Glutamatergic neuron (in vitro differentiated cells): ENCODE measurements at regions not wholly inside any gene's neighbourhood (a gene's known extent, or its start where the extent isn't known, plus 50 kb on each side); places are given as distances from the start of the nearest gene placed in this dataset.

Experiments used
- DNase-seq: peaks from one replicate; pipeline ENCODE4 v3.0.0; 2022
- H3K27ac Mint-ChIP-seq: one replicate; pipeline ENCODE4 v1.8.0; 2020; ENCODE audit warnings: mild to moderate bottlenecking, mixed read lengths, inconsistent platforms; ENCODE audit not compliant: unreplicated experiment
- H3K27me3 Mint-ChIP-seq: one replicate; pipeline ENCODE4 v1.8.0; 2020; ENCODE audit warnings: mild to moderate bottlenecking, moderate library complexity, mixed read lengths, inconsistent platforms; ENCODE audit not compliant: unreplicated experiment
- H3K36me3 Mint-ChIP-seq: one replicate; pipeline ENCODE4 v1.8.0; 2020; ENCODE audit warnings: mild to moderate bottlenecking, mixed read lengths, inconsistent platforms; ENCODE audit not compliant: unreplicated experiment
- H3K4me1 Mint-ChIP-seq: one replicate; pipeline ENCODE4 v1.8.0; 2020; ENCODE audit warnings: mild to moderate bottlenecking, low read depth, mixed read lengths, inconsistent platforms; ENCODE audit not compliant: unreplicated experiment
- H3K4me3 Mint-ChIP-seq: one replicate; pipeline ENCODE4 v1.8.0; 2020; ENCODE audit warnings: mild to moderate bottlenecking, mixed read lengths, inconsistent platforms; ENCODE audit not compliant: unreplicated experiment
- H3K9me3 Mint-ChIP-seq: one replicate; pipeline ENCODE4 v1.8.0; 2020; ENCODE audit warnings: mild to moderate bottlenecking, moderate library complexity, mixed read lengths, inconsistent platforms; ENCODE audit not compliant: unreplicated experiment
- TF ChIP-seq, protein P1 (sequence below): fragments of 200-600 bp; sonication (generic); IDR thresholded peaks from one replicate; pipeline ENCODE4 v1.5.0; 2021; ENCODE audit not compliant: partially characterized antibody, unreplicated experiment

DNA sequence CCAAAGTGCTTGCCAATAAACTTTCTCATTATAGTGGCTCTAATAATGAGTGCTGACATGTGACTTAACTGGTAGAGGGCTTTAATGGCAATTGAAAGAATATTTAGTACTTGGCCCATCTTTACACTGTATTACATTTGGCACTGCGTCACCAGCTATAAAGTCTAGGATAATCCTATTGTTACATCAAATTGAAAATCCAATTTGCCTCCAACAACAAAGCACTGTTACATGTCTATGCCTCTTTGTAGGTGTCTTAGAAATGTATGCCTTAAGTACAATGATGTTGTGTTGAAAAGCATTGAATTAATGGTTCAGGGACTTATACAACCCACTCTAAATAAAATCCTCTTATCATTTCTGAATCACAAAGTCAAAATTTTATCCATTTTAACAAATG is 420.4 kb upstream of the JAG1 start:
- Mint-ChIP-seq H3K36me3 (no peaks in the 10 kb centered on the region), H3K4me3 (no peak overlapping the region), H3K4me1 (peaks cover 7% of the 10 kb centered on the region), H3K9me3 (no peaks in the 10 kb centered on the region), H3K27ac (no peak overlapping the region), H3K27me3 (no peaks in the 10 kb centered on the region)
- no peak for DNase-seq
- TF ChIP-seq, protein P1, sequence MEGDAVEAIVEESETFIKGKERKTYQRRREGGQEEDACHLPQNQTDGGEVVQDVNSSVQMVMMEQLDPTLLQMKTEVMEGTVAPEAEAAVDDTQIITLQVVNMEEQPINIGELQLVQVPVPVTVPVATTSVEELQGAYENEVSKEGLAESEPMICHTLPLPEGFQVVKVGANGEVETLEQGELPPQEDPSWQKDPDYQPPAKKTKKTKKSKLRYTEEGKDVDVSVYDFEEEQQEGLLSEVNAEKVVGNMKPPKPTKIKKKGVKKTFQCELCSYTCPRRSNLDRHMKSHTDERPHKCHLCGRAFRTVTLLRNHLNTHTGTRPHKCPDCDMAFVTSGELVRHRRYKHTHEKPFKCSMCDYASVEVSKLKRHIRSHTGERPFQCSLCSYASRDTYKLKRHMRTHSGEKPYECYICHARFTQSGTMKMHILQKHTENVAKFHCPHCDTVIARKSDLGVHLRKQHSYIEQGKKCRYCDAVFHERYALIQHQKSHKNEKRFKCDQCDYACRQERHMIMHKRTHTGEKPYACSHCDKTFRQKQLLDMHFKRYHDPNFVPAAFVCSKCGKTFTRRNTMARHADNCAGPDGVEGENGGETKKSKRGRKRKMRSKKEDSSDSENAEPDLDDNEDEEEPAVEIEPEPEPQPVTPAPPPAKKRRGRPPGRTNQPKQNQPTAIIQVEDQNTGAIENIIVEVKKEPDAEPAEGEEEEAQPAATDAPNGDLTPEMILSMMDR: no peak

DNA sequence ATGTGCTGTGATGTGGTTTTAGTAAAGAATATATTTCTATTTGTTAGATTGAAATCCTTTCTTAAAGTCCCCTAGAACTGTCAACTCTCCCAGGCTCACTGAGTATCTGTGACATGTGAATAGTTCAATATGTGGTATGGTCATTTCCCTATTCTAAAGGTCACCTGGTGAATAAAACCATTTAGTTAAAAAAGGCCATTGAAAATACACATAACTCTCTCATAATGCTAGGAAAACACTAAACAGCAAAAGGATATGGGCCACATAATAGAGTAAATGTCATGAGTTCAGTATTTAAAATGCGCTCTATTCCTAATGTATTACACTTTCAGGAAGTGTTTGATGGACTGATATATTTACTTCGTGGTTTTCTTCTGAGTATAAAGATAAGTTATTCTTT is 420.9 kb upstream of the JAG1 start:
- H3K36me3 Mint-ChIP-seq: no peaks in the 10 kb centered on the region
- no peaks in the 10 kb centered on the region for H3K9me3 Mint-ChIP-seq
- no peak overlapping the region for H3K27ac Mint-ChIP-seq
- no peak overlapping the region for H3K4me3 Mint-ChIP-seq
- H3K27me3 Mint-ChIP-seq: no peaks in the 10 kb centered on the region
- peaks cover 7% of the 10 kb centered on the region for H3K4me1 Mint-ChIP-seq
- TF ChIP-seq, protein P1: no peak
- no peak for DNase-seq

DNA sequence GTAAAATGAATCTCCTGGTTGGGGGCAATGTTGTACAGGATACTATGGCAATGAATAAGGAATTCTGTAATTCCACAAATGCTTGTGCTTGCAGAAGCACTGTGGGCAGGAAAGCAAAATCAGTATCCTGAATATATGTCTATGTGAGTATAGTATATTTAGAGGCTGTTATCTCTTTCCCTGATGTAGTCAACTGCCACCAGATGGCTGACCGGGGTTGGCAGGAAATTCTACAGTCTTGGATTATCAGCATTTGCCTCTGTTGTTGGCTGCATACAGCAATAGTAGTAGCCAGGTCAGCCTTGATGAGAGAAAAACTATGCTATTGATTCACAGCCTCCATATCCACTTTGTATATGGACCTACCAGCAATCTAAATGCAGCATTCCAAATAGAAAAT is 425.1 kb upstream of the JAG1 start:
- peaks cover 7% of the 10 kb centered on the region for H3K4me1 Mint-ChIP-seq
- no peaks in the 10 kb centered on the region for H3K9me3 Mint-ChIP-seq
- TF ChIP-seq, protein P1: no peak
- DNase-seq: no peak
- H3K27ac Mint-ChIP-seq: no peak overlapping the region
- no peak overlapping the region for H3K4me3 Mint-ChIP-seq
- H3K27me3 Mint-ChIP-seq: peaks cover 1% of the 10 kb centered on the region
- H3K36me3 Mint-ChIP-seq: peaks cover 3% of the 10 kb centered on the region

DNA sequence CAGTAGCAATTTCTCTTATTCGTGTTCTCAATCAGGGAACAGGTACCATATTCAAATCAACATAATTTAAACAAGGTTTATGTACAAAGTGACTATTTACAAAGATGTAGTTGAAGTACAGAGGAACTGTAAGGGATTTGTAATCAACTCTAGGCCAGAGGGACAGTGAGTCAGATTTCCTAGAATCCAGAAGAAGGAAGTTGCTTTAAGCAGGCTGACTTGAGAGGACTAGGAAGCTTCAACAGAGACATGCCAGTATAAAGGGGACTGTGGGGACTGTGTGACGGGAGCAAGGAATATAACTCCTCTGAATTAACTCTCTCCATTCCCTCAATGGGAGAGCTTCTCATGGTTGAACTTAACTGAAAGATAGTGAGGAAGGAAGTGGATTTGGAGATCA is 427.4 kb upstream of the JAG1 start:
- Mint-ChIP-seq H3K27me3 (peaks cover 1% of the 10 kb centered on the region), H3K36me3 (peaks cover 3% of the 10 kb centered on the region), H3K9me3 (no peaks in the 10 kb centered on the region), H3K4me1 (no peaks in the 10 kb centered on the region), H3K27ac (no peak overlapping the region), H3K4me3 (no peak overlapping the region)
- no peak for DNase-seq
- TF ChIP-seq, protein P1: no peak

DNA sequence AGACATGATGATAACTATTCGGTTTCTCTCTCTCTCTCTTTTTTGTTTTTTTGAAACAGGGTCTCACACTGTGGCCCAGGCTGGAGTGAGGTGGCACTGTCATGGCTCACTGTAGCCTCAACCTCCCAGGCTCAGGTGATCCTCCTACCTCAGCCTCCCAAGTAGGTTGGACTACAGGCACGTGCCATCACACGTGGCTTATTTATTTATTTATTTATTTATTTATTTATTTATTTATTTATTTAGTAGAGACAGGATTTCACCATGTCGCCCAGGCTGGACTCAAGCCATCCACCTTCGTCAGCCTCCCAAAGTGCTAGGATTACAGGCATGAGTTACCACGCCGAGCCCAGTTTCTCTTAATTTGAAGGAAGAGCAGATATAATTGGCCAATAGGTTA is 427.9 kb upstream of the JAG1 start:
- no peaks in the 10 kb centered on the region for H3K4me1 Mint-ChIP-seq
- no peak overlapping the region for H3K27ac Mint-ChIP-seq
- no peaks in the 10 kb centered on the region for H3K9me3 Mint-ChIP-seq
- peaks cover 3% of the 10 kb centered on the region for H3K36me3 Mint-ChIP-seq
- TF ChIP-seq, protein P1: no peak
- H3K27me3 Mint-ChIP-seq: peaks cover 1% of the 10 kb centered on the region
- H3K4me3 Mint-ChIP-seq: no peak overlapping the region
- no peak for DNase-seq
